IPS-15b (cell line): ENCODE measurements at regions not wholly inside any gene's neighbourhood (a gene's known extent, or its start where the extent isn't known, plus 50 kb on each side); places are given as distances from the start of the nearest gene placed in this dataset.
"Not testable (repeated sequence)": the region's sequence is repeated elsewhere in the genome, so short reads cannot be mapped to it uniquely, and the experiment has no call there.

Experiments
- H3K27me3 ChIP-seq: one replicate; pipeline ENCODE4 v1.6.1; 2013; ENCODE audit warnings: low read length; ENCODE audit not compliant: control insufficient read depth, insufficient read depth
- H3K36me3 ChIP-seq: one replicate; pipeline ENCODE4 v1.6.1; 2013; ENCODE audit warnings: low read length; ENCODE audit not compliant: control insufficient read depth, insufficient read depth
- H3K4me1 ChIP-seq: one replicate; pipeline ENCODE4 v1.6.1; 2013; ENCODE audit warnings: mild to moderate bottlenecking, low read length; ENCODE audit not compliant: control insufficient read depth, insufficient read depth
- H3K4me3 ChIP-seq: one replicate; pipeline ENCODE4 v1.5.1; 2013; ENCODE audit warnings: low read depth, low read length
- H3K9ac ChIP-seq: one replicate; pipeline ENCODE4 v1.6.1; 2013; ENCODE audit warnings: low read depth, mild to moderate bottlenecking, low read length
- H3K9me3 ChIP-seq: one replicate; pipeline ENCODE4 v1.6.1; 2013; ENCODE audit warnings: mild to moderate bottlenecking, low read length; ENCODE audit not compliant: control insufficient read depth, insufficient read depth

- Histone ChIP-seq H3K36me3 (no peaks in the 10 kb centered on the region), H3K9ac (no peak overlapping the region), H3K4me1 (peaks cover 2% of the 10 kb centered on the region), H3K9me3 (no peaks in the 10 kb centered on the region), H3K4me3 (no peak overlapping the region), H3K27me3 (no peaks in the 10 kb centered on the region)
Observed at GRCh38 chr6:77106992-77107391, 356.3 kb downstream of the HTR1B start.

- H3K9me3 ChIP-seq = no peaks in the 10 kb centered on the region
- H3K36me3 ChIP-seq = no peaks in the 10 kb centered on the region
- no peak overlapping the region for H3K4me3 ChIP-seq
- H3K4me1 ChIP-seq = peaks cover 2% of the 10 kb centered on the region
- H3K27me3 ChIP-seq = no peaks in the 10 kb centered on the region
- no peak overlapping the region for H3K9ac ChIP-seq
Observed at GRCh38 chr6:77105091-77105490, 358.2 kb downstream of the HTR1B start.

GRCh38 chr6:77097940-77098339 lies 365.4 kb downstream of the HTR1B start:
- no peaks in the 10 kb centered on the region for H3K27me3 ChIP-seq
- no peak overlapping the region for H3K9ac ChIP-seq
- no peaks in the 10 kb centered on the region for H3K36me3 ChIP-seq
- H3K9me3 ChIP-seq = no peaks in the 10 kb centered on the region
- H3K4me1 ChIP-seq = no peaks in the 10 kb centered on the region
- no peak overlapping the region for H3K4me3 ChIP-seq

GRCh38 chr6:77095936-77096627 lies 367.2 kb downstream of the HTR1B start:
- Histone ChIP-seq H3K27me3 (no peaks in the 10 kb centered on the region), H3K9ac (no peak overlapping the region), H3K4me1 (no peaks in the 10 kb centered on the region), H3K9me3 (no peaks in the 10 kb centered on the region), H3K4me3 (no peak overlapping the region), H3K36me3 (no peaks in the 10 kb centered on the region)

GRCh38 chr6:77094821-77095220 lies 368.5 kb downstream of the HTR1B start:
- Histone ChIP-seq H3K36me3 (no peaks in the 10 kb centered on the region), H3K4me3 (no peak overlapping the region), H3K4me1 (no peaks in the 10 kb centered on the region), H3K27me3 (no peaks in the 10 kb centered on the region), H3K9ac (no peak overlapping the region), H3K9me3 (no peaks in the 10 kb centered on the region)

GRCh38 chr6:77092971-77093370 lies 370.3 kb downstream of the HTR1B start:
- H3K27me3 ChIP-seq = no peaks in the 10 kb centered on the region
- H3K36me3 ChIP-seq = no peaks in the 10 kb centered on the region
- no peaks in the 10 kb centered on the region for H3K9me3 ChIP-seq
- H3K9ac ChIP-seq = no peak overlapping the region
- H3K4me1 ChIP-seq = no peaks in the 10 kb centered on the region
- no peak overlapping the region for H3K4me3 ChIP-seq

- no peaks in the 10 kb centered on the region for H3K36me3 ChIP-seq
- no peak overlapping the region for H3K9ac ChIP-seq
- H3K27me3 ChIP-seq = no peaks in the 10 kb centered on the region
- H3K4me3 ChIP-seq = no peak overlapping the region
- no peaks in the 10 kb centered on the region for H3K9me3 ChIP-seq
- no peaks in the 10 kb centered on the region for H3K4me1 ChIP-seq
Observed at GRCh38 chr6:77089776-77090175, 373.5 kb downstream of the HTR1B start.

- H3K36me3 ChIP-seq, H3K9ac ChIP-seq, H3K27me3 ChIP-seq, H3K4me1 ChIP-seq, H3K9me3 ChIP-seq, H3K4me3 ChIP-seq: not testable (repeated sequence)
Observed at GRCh38 chr6:77087794-77088318, 375.4 kb downstream of the HTR1B start.

- H3K9me3 ChIP-seq = no peaks in the 10 kb centered on the region
- no peaks in the 10 kb centered on the region for H3K36me3 ChIP-seq
- H3K9ac ChIP-seq = no peak overlapping the region
- H3K4me3 ChIP-seq = no peak overlapping the region
- H3K27me3 ChIP-seq = no peaks in the 10 kb centered on the region
- peaks cover 4% of the 10 kb centered on the region for H3K4me1 ChIP-seq
Observed at GRCh38 chr6:77074037-77074713, 389.1 kb downstream of the HTR1B start.

- Histone ChIP-seq H3K9ac (no peak overlapping the region), H3K4me3 (no peak overlapping the region), H3K36me3 (no peaks in the 10 kb centered on the region), H3K4me1 (peaks cover 4% of the 10 kb centered on the region), H3K27me3 (no peaks in the 10 kb centered on the region), H3K9me3 (no peaks in the 10 kb centered on the region)
Observed at GRCh38 chr6:77073410-77073760, 389.9 kb downstream of the HTR1B start.

- no peaks in the 10 kb centered on the region for H3K27me3 ChIP-seq
- H3K4me3 ChIP-seq = no peak overlapping the region
- H3K36me3 ChIP-seq = no peaks in the 10 kb centered on the region
- no peak overlapping the region for H3K9ac ChIP-seq
- H3K9me3 ChIP-seq = no peaks in the 10 kb centered on the region
- H3K4me1 ChIP-seq = peaks cover 4% of the 10 kb centered on the region
Observed at GRCh38 chr6:77072694-77073409, 390.4 kb downstream of the HTR1B start.

GRCh38 chr6:77063494-77063893 lies 399.8 kb downstream of the HTR1B start:
- Histone ChIP-seq H3K9ac (no peak overlapping the region), H3K4me1 (no peaks in the 10 kb centered on the region), H3K4me3 (no peak overlapping the region), H3K36me3 (no peaks in the 10 kb centered on the region), H3K9me3 (no peaks in the 10 kb centered on the region), H3K27me3 (no peaks in the 10 kb centered on the region)
